Astrocyte of the cerebellum (primary cell): ENCODE measurements at regions not wholly inside any gene's neighbourhood (a gene's known extent, or its start where the extent isn't known, plus 50 kb on each side); places are given as distances from the start of the nearest gene placed in this dataset.

ENCODE experiments used
- DNase-seq: peaks from one replicate; pipeline ENCODE4 v3.0.0-alpha.2; 2011; ENCODE audit warnings: low read depth
- H3K4me3 ChIP-seq: 2 replicates; pipeline ENCODE4 v1.5.1; 2011; ENCODE audit warnings: mild to moderate bottlenecking, low read depth, low read length, moderate library complexity
- in situ Hi-C: cut with HindIII; loops from 2 replicates; pipeline ENCODE4 v1.10.0; 2017; ENCODE audit warnings: low sequenced_read_pairs
- TF ChIP-seq, protein P1 (sequence below): IDR thresholded peaks from 2 replicates; pipeline ENCODE4 v1.5.1; 2012; ENCODE audit warnings: low read length, low read depth, moderate library complexity, mild to moderate bottlenecking; ENCODE audit errors: missing control alignments

DNA sequence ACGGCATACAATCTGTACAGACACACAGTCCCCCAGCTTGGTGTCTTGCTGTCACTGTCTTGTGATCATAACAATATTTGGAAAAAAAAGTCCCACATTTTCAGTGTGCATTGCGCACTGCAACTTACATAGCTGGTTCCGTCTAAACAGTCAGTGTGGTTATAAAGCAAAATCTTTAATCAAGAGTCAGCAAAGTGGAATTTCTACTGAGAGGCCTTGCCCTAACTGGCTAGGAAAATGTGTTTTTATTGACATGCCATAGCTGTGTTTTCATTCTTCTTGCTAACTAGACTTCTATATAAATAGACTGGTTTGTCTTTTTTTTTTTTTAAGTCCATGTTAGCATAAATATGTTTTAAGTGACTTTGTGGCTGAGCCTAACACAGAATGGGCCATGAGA lies 174.8 kb downstream of the POLR2M start:
- in situ Hi-C loops: no loop called here
- H3K4me3 ChIP-seq: no peak overlapping the region
- TF ChIP-seq, protein P1, sequence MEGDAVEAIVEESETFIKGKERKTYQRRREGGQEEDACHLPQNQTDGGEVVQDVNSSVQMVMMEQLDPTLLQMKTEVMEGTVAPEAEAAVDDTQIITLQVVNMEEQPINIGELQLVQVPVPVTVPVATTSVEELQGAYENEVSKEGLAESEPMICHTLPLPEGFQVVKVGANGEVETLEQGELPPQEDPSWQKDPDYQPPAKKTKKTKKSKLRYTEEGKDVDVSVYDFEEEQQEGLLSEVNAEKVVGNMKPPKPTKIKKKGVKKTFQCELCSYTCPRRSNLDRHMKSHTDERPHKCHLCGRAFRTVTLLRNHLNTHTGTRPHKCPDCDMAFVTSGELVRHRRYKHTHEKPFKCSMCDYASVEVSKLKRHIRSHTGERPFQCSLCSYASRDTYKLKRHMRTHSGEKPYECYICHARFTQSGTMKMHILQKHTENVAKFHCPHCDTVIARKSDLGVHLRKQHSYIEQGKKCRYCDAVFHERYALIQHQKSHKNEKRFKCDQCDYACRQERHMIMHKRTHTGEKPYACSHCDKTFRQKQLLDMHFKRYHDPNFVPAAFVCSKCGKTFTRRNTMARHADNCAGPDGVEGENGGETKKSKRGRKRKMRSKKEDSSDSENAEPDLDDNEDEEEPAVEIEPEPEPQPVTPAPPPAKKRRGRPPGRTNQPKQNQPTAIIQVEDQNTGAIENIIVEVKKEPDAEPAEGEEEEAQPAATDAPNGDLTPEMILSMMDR: no peak
- no peak for DNase-seq

DNA sequence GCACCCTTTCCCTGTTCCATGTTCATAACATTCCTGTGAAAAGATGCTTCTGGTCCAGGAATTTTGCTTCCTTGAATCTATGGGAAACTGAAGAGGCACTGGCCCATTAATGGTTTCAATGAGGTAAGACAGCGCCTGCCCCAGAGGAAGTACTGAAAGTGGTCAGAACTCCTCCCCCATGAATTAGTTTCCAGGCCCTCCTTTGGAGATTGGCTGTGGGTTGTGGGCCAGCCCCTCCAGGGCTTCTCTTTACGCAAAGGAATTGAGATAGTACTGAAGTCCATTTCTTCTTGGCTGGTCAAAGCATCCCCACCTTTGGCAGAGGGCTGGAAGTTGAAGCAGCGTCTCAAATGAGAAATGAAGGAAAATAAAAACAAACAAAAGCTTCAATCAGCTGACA lies 175.5 kb downstream of the POLR2M start:
- TF ChIP-seq, protein P1: no peak
- in situ Hi-C loops: no loop called here
- no peak overlapping the region for H3K4me3 ChIP-seq
- DNase-seq: no peak

DNA sequence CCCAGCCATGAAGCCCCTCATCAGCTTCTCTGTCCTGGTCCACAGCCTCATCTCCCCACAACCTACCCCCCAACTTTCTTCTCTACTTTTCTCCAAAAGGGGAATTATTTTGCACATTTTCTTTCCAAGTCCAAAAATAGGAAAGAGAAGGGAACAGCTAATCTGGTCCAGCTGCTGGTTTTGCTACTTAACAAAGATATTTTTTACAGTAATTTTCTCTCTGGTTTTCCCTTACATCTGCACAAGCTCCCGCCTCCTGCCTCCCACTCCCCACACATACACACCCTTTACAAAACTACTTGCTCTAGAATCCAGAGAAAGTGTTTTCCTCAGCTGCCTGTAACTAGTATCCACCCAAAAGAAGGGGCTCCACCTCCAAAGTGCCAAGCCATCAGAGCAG lies 177.2 kb downstream of the POLR2M start:
- TF ChIP-seq, protein P1: no peak
- H3K4me3 ChIP-seq: no peak overlapping the region
- in situ Hi-C loops: no loop called here
- DNase-seq: no peak

DNA sequence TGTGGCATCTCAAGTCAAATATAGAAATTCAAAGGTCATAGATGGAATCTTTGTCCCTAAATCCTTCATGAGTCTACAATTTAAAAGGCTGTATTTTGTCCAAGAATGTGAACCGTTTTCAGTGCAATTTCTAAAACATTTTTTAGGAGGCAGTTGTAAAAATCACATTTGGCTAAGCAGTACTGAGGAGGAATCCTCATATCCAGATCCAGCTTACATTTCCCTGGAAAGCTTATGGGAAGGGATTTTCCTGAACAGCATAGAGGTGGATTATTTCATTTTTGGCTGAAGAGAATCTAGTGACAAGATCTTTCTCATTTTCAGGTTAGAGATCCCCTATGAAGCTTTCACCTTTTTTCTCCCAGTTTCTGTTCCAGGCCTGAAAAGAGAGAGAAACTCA lies 178.4 kb downstream of the POLR2M start:
- no peak overlapping the region for H3K4me3 ChIP-seq
- in situ Hi-C loops: loop anchor here (5.0 kb wide), 1 partner anchor 37 kb away; no protein-coding TSS in a partner anchor
- TF ChIP-seq, protein P1: no peak
- DNase-seq: no peak

DNA sequence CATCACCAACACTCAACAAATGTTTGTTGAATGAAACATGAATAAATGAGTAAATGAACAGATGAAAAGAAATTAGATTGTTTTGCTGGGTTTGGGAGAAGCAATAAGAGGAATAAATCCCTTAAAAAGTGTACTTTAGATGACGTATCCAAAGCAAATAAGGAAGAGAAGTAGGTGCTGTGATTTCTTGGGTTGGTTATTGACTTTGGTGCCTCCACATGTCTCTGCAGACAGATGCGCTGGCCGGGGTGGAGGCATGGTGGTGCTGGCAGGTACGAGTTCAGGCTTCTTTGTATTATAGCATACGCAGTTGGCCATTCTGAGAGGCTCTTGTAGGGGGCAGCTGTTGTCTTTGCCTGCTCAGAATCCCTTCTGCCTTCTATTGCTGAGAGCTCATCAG lies 178.9 kb downstream of the POLR2M start:
- DNase-seq: no peak
- TF ChIP-seq, protein P1: no peak
- no peak overlapping the region for H3K4me3 ChIP-seq
- in situ Hi-C loops: loop anchor here (5.0 kb wide), 1 partner anchor 37 kb away; no protein-coding TSS in a partner anchor

DNA sequence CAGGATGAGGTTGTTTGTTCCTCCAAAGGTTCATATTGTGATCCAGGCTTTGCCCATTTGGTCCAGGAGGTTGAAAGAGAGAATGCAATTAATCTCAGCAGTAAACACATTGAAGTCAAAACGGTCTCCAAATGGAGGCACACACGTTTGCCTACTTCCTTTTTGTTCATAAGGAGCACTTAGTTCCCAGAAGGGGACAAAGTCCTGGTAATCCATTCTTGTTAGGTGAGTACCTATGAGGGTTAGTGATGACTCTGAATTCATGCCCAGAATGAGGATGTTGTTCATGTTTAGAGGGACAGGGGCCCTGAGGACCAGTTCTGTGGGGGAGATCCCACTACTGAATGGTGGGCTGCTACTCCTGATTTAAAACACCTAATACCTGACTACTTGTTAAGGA lies 177.7 kb downstream of the ALDH1A2 start:
- in situ Hi-C loops: loop anchor here (5.0 kb wide), 1 partner anchor 34 kb away; no protein-coding TSS in a partner anchor
- TF ChIP-seq, protein P1: no peak
- DNase-seq: no peak
- no peak overlapping the region for H3K4me3 ChIP-seq

DNA sequence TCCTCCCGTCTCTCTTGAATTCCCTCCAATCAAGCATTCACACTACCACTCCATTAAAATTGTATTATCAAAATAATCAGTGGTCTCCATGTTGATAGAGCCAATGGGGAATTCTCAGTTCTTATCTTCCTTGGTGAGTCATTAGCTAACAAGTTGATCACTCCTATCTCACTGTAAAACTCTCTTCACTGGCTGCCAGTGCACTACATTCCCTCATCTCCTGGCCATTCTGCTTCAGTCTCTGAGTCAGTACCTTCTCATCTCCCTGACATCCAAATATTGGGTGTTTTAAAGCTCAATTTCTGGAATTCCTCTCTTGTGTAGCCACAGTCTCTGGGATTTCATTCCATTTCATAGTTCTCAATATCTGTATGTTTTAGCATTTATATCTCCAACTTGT lies 175.2 kb downstream of the ALDH1A2 start:
- no peak overlapping the region for H3K4me3 ChIP-seq
- no peak for DNase-seq
- TF ChIP-seq, protein P1: no peak
- in situ Hi-C loops: no loop called here
